Small intestine (tissue), 7 donors: ENCODE measurements at regions not wholly inside any gene's neighbourhood (a gene's known extent, or its start where the extent isn't known, plus 50 kb on each side); places are given as distances from the start of the nearest gene placed in this dataset.
"Not testable (repeated sequence)": the region's sequence is repeated elsewhere in the genome, so short reads cannot be mapped to it uniquely, and the experiment has no call there.

Experiments
- DNase-seq, 2 donors: peaks; one replicate each; pipeline versions ENCODE4 v3.0.0 to v3.0.0-alpha.2; 2013
- FAIRE-seq: peaks from 2 replicates; lab custom pipeline; 2012; peaks lifted over from hg19 to GRCh38; lab: Jason Lieb, UNC
- H3K27ac ChIP-seq, 3 donors: one replicate each; pipeline ENCODE4 v1.5.1; 2013; ENCODE audit warnings: low read length in 2 of 3, mild to moderate bottlenecking in 2 of 3, control low read depth in 1 of 3, inconsistent platforms in 1 of 3, low read depth in 1 of 3, moderate library complexity in 1 of 3
- H3K27me3 ChIP-seq, 3 donors: one replicate each; pipeline ENCODE4 v1.6.1; 2013; ENCODE audit warnings: low read length in 3 of 3, inconsistent platforms in 1 of 3; ENCODE audit not compliant: control insufficient read depth in 3 of 3, insufficient read depth in 3 of 3
- H3K36me3 ChIP-seq, 3 donors: one replicate each; pipeline ENCODE4 v1.6.1; 2013; ENCODE audit warnings: low read length in 3 of 3, inconsistent platforms in 1 of 3, low read depth in 1 of 3, mild to moderate bottlenecking in 1 of 3, moderate library complexity in 1 of 3; ENCODE audit not compliant: control insufficient read depth in 3 of 3, insufficient read depth in 2 of 3
- H3K4me1 ChIP-seq, 3 donors: one replicate each; pipeline ENCODE4 v1.6.1; 2013; ENCODE audit warnings: low read length in 2 of 3, inconsistent platforms in 1 of 3, low read depth in 1 of 3, mild to moderate bottlenecking in 1 of 3, moderate library complexity in 1 of 3; ENCODE audit not compliant: control insufficient read depth in 3 of 3, insufficient read depth in 2 of 3
- H3K4me3 ChIP-seq, 3 donors: one replicate each; pipeline ENCODE4 v1.5.1; 2013; ENCODE audit warnings: low read length in 3 of 3, control low read depth in 1 of 3, inconsistent platforms in 1 of 3, low read depth in 1 of 3, mild to moderate bottlenecking in 1 of 3, moderate library complexity in 1 of 3
- H3K9me3 ChIP-seq, 2 donors: one replicate each; pipeline ENCODE4 v1.6.1; 2013; ENCODE audit warnings: low read depth in 1 of 2, low read length in 1 of 2; ENCODE audit not compliant: control insufficient read depth in 2 of 2, insufficient read depth in 1 of 2
- WGBS, 3 donors: extraction: QIAGEN DNeasy Blood & Tissue Kit; methylation state at CpG; one replicate each; pipeline ENCODE4 v1.1.7; 2013; 5-methylcytosine and 5-hydroxymethylcytosine counted together
- donor health status: healthy with polysubstance abuse.
- donor health status: control.
- donor health status: control.
- donor health status: Bipolar disorder and iron deficiency.
- donor health status: healthy.

GRCh38 chr6:152811785-152812184 is 61.2 kb downstream of the VIP start:
- 50 to 67% (median 54%) methylated on average over 1 of the region's 1 CpG for WGBS, 3 donors
- no peak overlapping the region for H3K4me3 ChIP-seq
- no peaks in the 10 kb centered on the region for H3K36me3 ChIP-seq
- DNase-seq, result no peak
- FAIRE-seq, result no peak
- H3K4me1 ChIP-seq, result no peaks in the 10 kb centered on the region
- no peaks in the 10 kb centered on the region for H3K9me3 ChIP-seq
- no peaks in the 10 kb centered on the region for H3K27me3 ChIP-seq
- no peak overlapping the region for H3K27ac ChIP-seq

- Histone ChIP-seq H3K4me1 (no peaks in the 10 kb centered on the region), H3K36me3 (no peaks in the 10 kb centered on the region), H3K27ac (no peak overlapping the region), H3K9me3 (no peaks in the 10 kb centered on the region), H3K4me3 (no peak overlapping the region), H3K27me3 (no peaks in the 10 kb centered on the region)
- FAIRE-seq (no peak), DNase-seq (no peak)
- 76 to 80% (median 77%) methylated on average over 5 of the region's 5 CpGs for WGBS, 3 donors
These were observed 64.8 kb downstream of the VIP start for GRCh38 chr6:152815230-152815872.

- Histone ChIP-seq H3K4me3 (no peak overlapping the region), H3K4me1 (no peaks in the 10 kb centered on the region), H3K36me3 (no peaks in the 10 kb centered on the region), H3K27ac (no peak overlapping the region), H3K9me3 (no peaks in the 10 kb centered on the region), H3K27me3 (no peaks in the 10 kb centered on the region)
- DNase-seq (no peak), FAIRE-seq (no peak)
- WGBS, 3 donors, result 47 to 63% (median 58%) methylated on average over 3 of the region's 3 CpGs
These were observed 65.5 kb downstream of the VIP start for GRCh38 chr6:152816055-152816454.

GRCh38 chr6:152821525-152821924 is 70.9 kb downstream of the VIP start:
- H3K4me3 ChIP-seq, result no peak overlapping the region
- H3K27me3 ChIP-seq, result no peaks in the 10 kb centered on the region
- no peak overlapping the region for H3K27ac ChIP-seq
- H3K4me1 ChIP-seq, result no peaks in the 10 kb centered on the region
- no peak for DNase-seq
- FAIRE-seq, result no peak
- no peaks in the 10 kb centered on the region for H3K36me3 ChIP-seq
- H3K9me3 ChIP-seq, result no peaks in the 10 kb centered on the region
- 30 to 51% (median 33%) methylated on average over 4 of the region's 4 CpGs for WGBS, 3 donors

- no peaks in the 10 kb centered on the region for H3K27me3 ChIP-seq
- no peaks in the 10 kb centered on the region for H3K9me3 ChIP-seq
- no peaks in the 10 kb centered on the region for H3K4me1 ChIP-seq
- DNase-seq, result no peak
- H3K4me3 ChIP-seq, result no peak overlapping the region
- H3K36me3 ChIP-seq, result no peaks in the 10 kb centered on the region
- no peak for FAIRE-seq
- no peak overlapping the region for H3K27ac ChIP-seq
- 56 to 85% (median 73%) methylated on average over 2 of the region's 2 CpGs for WGBS, 3 donors
These were observed 74.1 kb downstream of the VIP start for GRCh38 chr6:152824666-152825065.

GRCh38 chr6:152828431-152828830 is 77.8 kb downstream of the VIP start:
- H3K36me3 ChIP-seq, result no peaks in the 10 kb centered on the region
- no peak overlapping the region for H3K27ac ChIP-seq
- WGBS, 3 donors, result 40 to 53% (median 48%) methylated on average over 1 of the region's 1 CpG
- FAIRE-seq, result no peak
- H3K9me3 ChIP-seq, result no peaks in the 10 kb centered on the region
- H3K4me1 ChIP-seq, result no peaks in the 10 kb centered on the region
- no peak for DNase-seq
- no peak overlapping the region for H3K4me3 ChIP-seq
- no peaks in the 10 kb centered on the region for H3K27me3 ChIP-seq

GRCh38 chr6:152834366-152834765 is 83.8 kb downstream of the VIP start:
- not testable (repeated sequence) for H3K27ac ChIP-seq, DNase-seq, H3K9me3 ChIP-seq, H3K4me1 ChIP-seq, FAIRE-seq, H3K36me3 ChIP-seq, H3K27me3 ChIP-seq, H3K4me3 ChIP-seq
- WGBS, 3 donors, result 91 to 97% (median 96%) methylated on average over 16 to 31 of the region's 31 CpGs

GRCh38 chr6:152836523-152836922 is 85.9 kb downstream of the VIP start:
- Histone ChIP-seq H3K27ac (no peak overlapping the region), H3K36me3 (no peaks in the 10 kb centered on the region), H3K27me3 (no peaks in the 10 kb centered on the region), H3K9me3 (no peaks in the 10 kb centered on the region), H3K4me3 (no peak overlapping the region), H3K4me1 (no peaks in the 10 kb centered on the region)
- DNase-seq (no peak), FAIRE-seq (no peak)
- WGBS, 3 donors, result 19 to 23% (median 22%) methylated on average over 1 of the region's 1 CpG

- no peaks in the 10 kb centered on the region for H3K4me1 ChIP-seq
- DNase-seq, result no peak
- H3K27me3 ChIP-seq, result no peaks in the 10 kb centered on the region
- FAIRE-seq, result no peak
- peaks cover 0 to 4% of the 10 kb centered on the region in 2 donors for H3K9me3 ChIP-seq
- no peak overlapping the region for H3K27ac ChIP-seq
- no peaks in the 10 kb centered on the region for H3K36me3 ChIP-seq
- no peak overlapping the region for H3K4me3 ChIP-seq
These were observed 94.8 kb downstream of the VIP start for GRCh38 chr6:152845421-152845820.
